Stimulated activated CD4-positive, alpha-beta T cell treated with anti-CD3 and anti-CD28 coated beads, Interleukin-12 subunit alpha, Interleukin-12 subunit beta, amount 100 ng/mL, for 48 hours (primary cell): ENCODE measurements at regions not wholly inside any gene's neighbourhood (a gene's known extent, or its start where the extent isn't known, plus 50 kb on each side); places are given as distances from the start of the nearest gene placed in this dataset.
"Not testable (repeated sequence)": the region's sequence is repeated elsewhere in the genome, so short reads cannot be mapped to it uniquely, and the experiment has no call there.

Experiments
- DNase-seq, 3 donors: peaks; one replicate each; pipeline ENCODE4 v3.0.0-alpha.2; 2020; ENCODE audit warnings: low read depth in 2 of 3, low spot score in 1 of 3

GRCh38 chr9:115692868-115693267 is 460.7 kb upstream of the PAPPA start:
- DNase-seq, result not testable (repeated sequence)

- DNase-seq, result no peak
Measured at GRCh38 chr9:115694014-115694413, 459.6 kb upstream of the PAPPA start.

- DNase-seq, result no peak
Measured at GRCh38 chr9:115694991-115695390, 458.6 kb upstream of the PAPPA start.

GRCh38 chr9:115712981-115713380 is 440.6 kb upstream of the PAPPA start:
- no peak for DNase-seq

GRCh38 chr9:115715666-115716065 is 437.9 kb upstream of the PAPPA start:
- no peak for DNase-seq

GRCh38 chr9:115717298-115717697 is 436.3 kb upstream of the PAPPA start:
- DNase-seq, result no peak

- no peak for DNase-seq
Measured at GRCh38 chr9:115717711-115718173, 435.8 kb upstream of the PAPPA start.

GRCh38 chr9:115730396-115730795 is 423.2 kb upstream of the PAPPA start:
- no peak for DNase-seq

GRCh38 chr9:115730845-115731244 is 422.7 kb upstream of the PAPPA start:
- no peak for DNase-seq

- no peak for DNase-seq
Measured at GRCh38 chr9:115733318-115734110, 420.1 kb upstream of the PAPPA start.

- DNase-seq, result no peak
Measured at GRCh38 chr9:115739096-115739875, 414.3 kb upstream of the PAPPA start.

GRCh38 chr9:115740986-115741385 is 412.6 kb upstream of the PAPPA start:
- DNase-seq, result no peak

GRCh38 chr9:115743709-115744605 is 409.6 kb upstream of the PAPPA start:
- no peak for DNase-seq

GRCh38 chr9:115746496-115746895 is 407.1 kb upstream of the PAPPA start:
- DNase-seq, result no peak

GRCh38 chr9:115747731-115748130 is 405.9 kb upstream of the PAPPA start:
- no peak for DNase-seq

- no peak for DNase-seq
Measured at GRCh38 chr9:115756736-115757135, 396.9 kb upstream of the PAPPA start.

GRCh38 chr9:115757461-115757860 is 396.1 kb upstream of the PAPPA start:
- no peak for DNase-seq

GRCh38 chr9:115758441-115758840 is 395.1 kb upstream of the PAPPA start:
- no peak for DNase-seq

- no peak for DNase-seq
Measured at GRCh38 chr9:115759426-115759825, 394.2 kb upstream of the PAPPA start.

- no peak for DNase-seq
Measured at GRCh38 chr9:115764645-115765044, 388.9 kb upstream of the PAPPA start.

GRCh38 chr9:115765060-115765459 is 388.5 kb upstream of the PAPPA start:
- no peak for DNase-seq
